ENCODE measurements at regions not wholly inside any gene's neighbourhood (a gene's known extent, or its start where the extent isn't known, plus 50 kb on each side); places are given as distances from the start of the nearest gene placed in this dataset.

DNA sequence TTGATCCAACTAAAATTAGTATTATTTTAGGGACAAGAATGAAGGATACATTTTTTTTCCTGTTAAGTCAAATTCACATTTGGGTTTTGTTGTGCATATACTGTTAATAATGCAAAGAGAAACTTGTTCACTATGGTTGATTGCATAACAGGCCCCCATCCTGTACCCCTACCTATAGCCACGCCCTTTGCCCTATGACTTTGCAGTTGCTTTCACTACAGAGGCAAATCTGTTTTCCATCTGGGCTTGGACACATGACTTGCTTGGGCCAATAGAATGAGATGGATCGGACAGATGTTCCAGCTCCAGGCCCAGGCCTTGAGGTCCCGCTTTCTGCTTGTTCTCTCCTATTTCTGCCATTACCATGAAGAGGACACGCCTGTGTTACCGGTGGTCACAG, 278.5 kb upstream of the HNRNPA3 start:
- TF ChIP-seq, protein P1, sequence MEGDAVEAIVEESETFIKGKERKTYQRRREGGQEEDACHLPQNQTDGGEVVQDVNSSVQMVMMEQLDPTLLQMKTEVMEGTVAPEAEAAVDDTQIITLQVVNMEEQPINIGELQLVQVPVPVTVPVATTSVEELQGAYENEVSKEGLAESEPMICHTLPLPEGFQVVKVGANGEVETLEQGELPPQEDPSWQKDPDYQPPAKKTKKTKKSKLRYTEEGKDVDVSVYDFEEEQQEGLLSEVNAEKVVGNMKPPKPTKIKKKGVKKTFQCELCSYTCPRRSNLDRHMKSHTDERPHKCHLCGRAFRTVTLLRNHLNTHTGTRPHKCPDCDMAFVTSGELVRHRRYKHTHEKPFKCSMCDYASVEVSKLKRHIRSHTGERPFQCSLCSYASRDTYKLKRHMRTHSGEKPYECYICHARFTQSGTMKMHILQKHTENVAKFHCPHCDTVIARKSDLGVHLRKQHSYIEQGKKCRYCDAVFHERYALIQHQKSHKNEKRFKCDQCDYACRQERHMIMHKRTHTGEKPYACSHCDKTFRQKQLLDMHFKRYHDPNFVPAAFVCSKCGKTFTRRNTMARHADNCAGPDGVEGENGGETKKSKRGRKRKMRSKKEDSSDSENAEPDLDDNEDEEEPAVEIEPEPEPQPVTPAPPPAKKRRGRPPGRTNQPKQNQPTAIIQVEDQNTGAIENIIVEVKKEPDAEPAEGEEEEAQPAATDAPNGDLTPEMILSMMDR (IDR thresholded peaks at IDR 0.05), result no peak
- TF ChIP-seq, protein P2, sequence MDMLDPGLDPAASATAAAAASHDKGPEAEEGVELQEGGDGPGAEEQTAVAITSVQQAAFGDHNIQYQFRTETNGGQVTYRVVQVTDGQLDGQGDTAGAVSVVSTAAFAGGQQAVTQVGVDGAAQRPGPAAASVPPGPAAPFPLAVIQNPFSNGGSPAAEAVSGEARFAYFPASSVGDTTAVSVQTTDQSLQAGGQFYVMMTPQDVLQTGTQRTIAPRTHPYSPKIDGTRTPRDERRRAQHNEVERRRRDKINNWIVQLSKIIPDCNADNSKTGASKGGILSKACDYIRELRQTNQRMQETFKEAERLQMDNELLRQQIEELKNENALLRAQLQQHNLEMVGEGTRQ (CRISPR knock-in tag; IDR thresholded peaks at IDR 0.05), result no peak
- TF ChIP-seq TEAD4 (CRISPR knock-in tag; IDR thresholded peaks at IDR 0.05), result no peak
- TF ChIP-seq, protein P3, sequence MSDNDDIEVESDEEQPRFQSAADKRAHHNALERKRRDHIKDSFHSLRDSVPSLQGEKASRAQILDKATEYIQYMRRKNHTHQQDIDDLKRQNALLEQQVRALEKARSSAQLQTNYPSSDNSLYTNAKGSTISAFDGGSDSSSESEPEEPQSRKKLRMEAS (CRISPR knock-in tag; IDR thresholded peaks at IDR 0.05), result no peak
- TF ChIP-seq GRHL2 (CRISPR knock-in tag; IDR thresholded peaks at IDR 0.05; ENCODE audit: insufficient replicate concordance, severe bottlenecking), result no peak
- no peak for TF ChIP-seq CREB1 (CRISPR knock-in tag; IDR thresholded peaks at IDR 0.05)
- TF ChIP-seq NFYB (CRISPR knock-in tag; conservative IDR thresholded peaks at IDR 0.05; ENCODE audit: low read depth), result no peak
- TF ChIP-seq, protein P4, sequence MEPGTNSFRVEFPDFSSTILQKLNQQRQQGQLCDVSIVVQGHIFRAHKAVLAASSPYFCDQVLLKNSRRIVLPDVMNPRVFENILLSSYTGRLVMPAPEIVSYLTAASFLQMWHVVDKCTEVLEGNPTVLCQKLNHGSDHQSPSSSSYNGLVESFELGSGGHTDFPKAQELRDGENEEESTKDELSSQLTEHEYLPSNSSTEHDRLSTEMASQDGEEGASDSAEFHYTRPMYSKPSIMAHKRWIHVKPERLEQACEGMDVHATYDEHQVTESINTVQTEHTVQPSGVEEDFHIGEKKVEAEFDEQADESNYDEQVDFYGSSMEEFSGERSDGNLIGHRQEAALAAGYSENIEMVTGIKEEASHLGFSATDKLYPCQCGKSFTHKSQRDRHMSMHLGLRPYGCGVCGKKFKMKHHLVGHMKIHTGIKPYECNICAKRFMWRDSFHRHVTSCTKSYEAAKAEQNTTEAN (CRISPR knock-in tag; IDR thresholded peaks at IDR 0.05), result no peak
- no peak for TF ChIP-seq TCF7 (CRISPR knock-in tag; IDR thresholded peaks at IDR 0.05; ENCODE audit: low read depth)
- TF ChIP-seq HMGA2 (CRISPR knock-in tag; IDR thresholded peaks at IDR 0.05), result no peak

Measured in WTC11 (cell line).